GM12878 (cell line): ENCODE measurements at regions not wholly inside any gene's neighbourhood (a gene's known extent, or its start where the extent isn't known, plus 50 kb on each side); places are given as distances from the start of the nearest gene placed in this dataset.

Source experiments
- ATF7 ChIP-seq: fragments of 450-650 bp; IDR thresholded peaks from 2 replicates; pipeline ENCODE4 v1.6.1; 2016; ENCODE audit warnings: low read depth, mild to moderate bottlenecking
- BMI1 ChIP-seq: fragments of 450-650 bp; IDR thresholded peaks from 2 replicates; pipeline ENCODE4 v1.6.1; 2016; ENCODE audit warnings: mild to moderate bottlenecking, moderate library complexity, borderline replicate concordance
- CBFB ChIP-seq: IDR thresholded peaks from 2 replicates; pipeline ENCODE4 v1.6.1; 2016; ENCODE audit warnings: antibody characterized with exemption, low read depth
- CBX3 ChIP-seq: fragments of 200-600 bp; sonication (generic); IDR thresholded peaks from 2 replicates; pipeline ENCODE4 v1.6.1; 2016; ENCODE audit warnings: low read depth, borderline replicate concordance
- CHD2 ChIP-seq: IDR thresholded peaks from 2 replicates; pipeline ENCODE4 v1.6.1; 2011; ENCODE audit warnings: low read depth, low read length, improper control_type of control experiment, borderline replicate concordance
- CREM ChIP-seq: IDR thresholded peaks from 2 replicates; pipeline ENCODE4 v1.6.1; 2014; ENCODE audit warnings: antibody characterized with exemption, low read depth
- GATAD2B ChIP-seq: fragments of 450-650 bp; conservative IDR thresholded peaks from 2 replicates; pipeline ENCODE4 v1.6.1; 2017; ENCODE audit warnings: low read depth, mild to moderate bottlenecking, moderate library complexity
- NFYA ChIP-seq: IDR thresholded peaks from 2 replicates; pipeline ENCODE4 v1.6.1; 2011; ENCODE audit warnings: low read depth, mild to moderate bottlenecking, low read length, improper control_type of control experiment, borderline replicate concordance
- NFYB ChIP-seq: IDR thresholded peaks from 2 replicates; pipeline ENCODE4 v1.6.1; 2011; ENCODE audit warnings: low read depth, mild to moderate bottlenecking, low read length, improper control_type of control experiment, moderate library complexity; ENCODE audit not compliant: insufficient read depth
- NR2C1 ChIP-seq: fragments of 450-650 bp; IDR thresholded peaks from 2 replicates; pipeline ENCODE4 v1.6.1; 2017; ENCODE audit warnings: antibody characterized with exemption, mild to moderate bottlenecking, moderate library complexity
- POLR2AphosphoS5 ChIP-seq: IDR thresholded peaks from 2 replicates; pipeline ENCODE4 v1.6.1; 2011; ENCODE audit warnings: mild to moderate bottlenecking, low read length, inconsistent platforms
- POU2F2 ChIP-seq: IDR thresholded peaks from 3 replicates; pipeline ENCODE4 v1.6.1; 2011; ENCODE audit warnings: low read depth, mild to moderate bottlenecking, low read length, borderline replicate concordance
- SPI1 ChIP-seq: IDR thresholded peaks from 2 replicates; pipeline ENCODE4 v1.6.1; 2011; ENCODE audit warnings: low read depth, mild to moderate bottlenecking, low read length, moderate library complexity, borderline replicate concordance; ENCODE audit not compliant: insufficient read depth
- TAF1 ChIP-seq: IDR thresholded peaks from 2 replicates; pipeline ENCODE4 v1.6.1; 2011; ENCODE audit warnings: mild to moderate bottlenecking, low read depth, low read length, borderline replicate concordance
- YBX1 ChIP-seq: fragments of 450-650 bp; IDR thresholded peaks from 2 replicates; pipeline ENCODE4 v1.6.1; 2016; ENCODE audit warnings: antibody characterized with exemption
- ZNF217 ChIP-seq: fragments of 450-650 bp; IDR thresholded peaks from 2 replicates; pipeline ENCODE4 v1.6.1; 2017; ENCODE audit warnings: antibody characterized with exemption, mild to moderate bottlenecking
- ZNF622 ChIP-seq: fragments of 450-650 bp; IDR thresholded peaks from 2 replicates; pipeline ENCODE4 v1.6.1; 2017; ENCODE audit warnings: mild to moderate bottlenecking, inconsistent platforms
- TF ChIP-seq, protein P1 (sequence below): fragments of 450-650 bp; IDR thresholded peaks from 2 replicates; pipeline ENCODE4 v1.6.1; 2018; ENCODE audit warnings: borderline replicate concordance, mild to moderate bottlenecking; ENCODE audit not compliant: partially characterized antibody
- TF ChIP-seq, protein P2 (sequence below): fragments of 450-650 bp; IDR thresholded peaks from 2 replicates; pipeline ENCODE4 v1.6.1; 2018; ENCODE audit warnings: mild to moderate bottlenecking, low read depth, moderate library complexity; ENCODE audit not compliant: partially characterized antibody
- TF ChIP-seq, protein P3 (sequence below): IDR thresholded peaks from 2 replicates; pipeline ENCODE4 v1.6.1; 2012; ENCODE audit warnings: improper control_type of control experiment, low read depth, low read length; ENCODE audit not compliant: insufficient replicate concordance

DNA sequence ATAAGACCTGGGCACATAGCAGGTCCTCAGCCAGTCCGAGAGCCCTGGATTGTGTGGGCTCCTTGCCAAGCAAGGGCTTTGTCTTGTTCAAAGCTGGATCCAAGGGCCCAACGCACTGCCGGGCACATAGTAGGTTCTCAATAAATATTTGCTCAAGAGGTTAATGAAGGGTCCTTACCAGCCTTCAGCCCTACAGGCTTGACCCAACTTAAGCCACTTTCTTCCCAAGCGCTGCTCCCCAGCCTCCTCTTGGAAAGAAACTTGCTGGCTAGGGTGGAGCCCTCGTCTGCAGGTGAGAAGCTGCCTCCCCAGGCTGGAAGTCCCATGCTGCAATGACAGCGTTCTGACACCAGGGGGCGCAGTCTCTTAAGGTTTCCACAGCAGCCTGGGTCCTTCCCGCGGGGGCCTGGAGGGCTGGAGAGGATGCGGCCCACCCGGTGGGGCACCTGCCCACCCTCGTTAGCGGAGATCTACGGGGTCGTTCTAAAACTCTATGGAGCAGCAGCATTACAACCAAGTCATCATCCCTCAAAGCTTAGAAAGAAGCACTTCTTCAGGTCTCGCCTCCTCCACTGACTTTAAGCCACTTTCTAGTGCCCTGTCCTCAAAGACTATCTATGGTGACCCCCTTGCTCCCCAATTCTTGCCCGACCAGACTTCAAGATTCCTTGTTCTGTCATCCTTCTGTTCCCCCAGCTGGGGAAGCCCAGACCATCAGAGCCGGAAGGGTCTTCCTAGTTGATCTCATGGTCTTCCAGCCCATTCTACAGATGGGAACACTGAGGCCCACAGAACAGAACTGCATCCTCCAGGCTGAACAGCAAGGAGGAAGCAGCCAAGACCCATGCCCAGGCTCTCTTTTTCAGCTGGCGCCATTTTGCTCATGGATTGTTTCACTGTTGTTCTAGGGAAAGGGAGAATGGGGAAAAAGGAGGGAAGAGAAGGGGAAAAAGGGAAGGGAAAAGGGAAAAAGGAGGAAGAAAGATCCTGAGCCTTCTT, 115.4 kb downstream of the LHX2 start (continued):
- TF ChIP-seq NFYA (no peak), BMI1 (no peak), GATAD2B (no peak), POU2F2 (peak; percentile 39; the same call in 1 of the 3 replicates), YBX1 (no peak), CREM (no peak), ZNF217 (no peak; the same call in 1 of the 2 replicates), CHD2 (no peak), SPI1 (no peak), ZNF622 (no peak), NFYB (no peak), POLR2AphosphoS5 (no peak), CBX3 (no peak), ATF7 (no peak), CBFB (no peak), TAF1 (no peak), NR2C1 (no peak)
- TF ChIP-seq, protein P1, sequence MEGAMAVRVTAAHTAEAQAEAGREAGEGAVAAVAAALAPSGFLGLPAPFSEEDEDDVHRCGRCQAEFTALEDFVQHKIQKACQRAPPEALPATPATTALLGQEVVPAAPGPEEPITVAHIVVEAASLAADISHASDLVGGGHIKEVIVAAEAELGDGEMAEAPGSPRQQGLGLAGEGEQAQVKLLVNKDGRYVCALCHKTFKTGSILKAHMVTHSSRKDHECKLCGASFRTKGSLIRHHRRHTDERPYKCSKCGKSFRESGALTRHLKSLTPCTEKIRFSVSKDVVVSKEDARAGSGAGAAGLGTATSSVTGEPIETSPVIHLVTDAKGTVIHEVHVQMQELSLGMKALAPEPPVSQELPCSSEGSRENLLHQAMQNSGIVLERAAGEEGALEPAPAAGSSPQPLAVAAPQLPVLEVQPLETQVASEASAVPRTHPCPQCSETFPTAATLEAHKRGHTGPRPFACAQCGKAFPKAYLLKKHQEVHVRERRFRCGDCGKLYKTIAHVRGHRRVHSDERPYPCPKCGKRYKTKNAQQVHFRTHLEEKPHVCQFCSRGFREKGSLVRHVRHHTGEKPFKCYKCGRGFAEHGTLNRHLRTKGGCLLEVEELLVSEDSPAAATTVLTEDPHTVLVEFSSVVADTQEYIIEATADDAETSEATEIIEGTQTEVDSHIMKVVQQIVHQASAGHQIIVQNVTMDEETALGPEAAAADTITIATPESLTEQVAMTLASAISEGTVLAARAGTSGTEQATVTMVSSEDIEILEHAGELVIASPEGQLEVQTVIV: no peak
- TF ChIP-seq, protein P2, sequence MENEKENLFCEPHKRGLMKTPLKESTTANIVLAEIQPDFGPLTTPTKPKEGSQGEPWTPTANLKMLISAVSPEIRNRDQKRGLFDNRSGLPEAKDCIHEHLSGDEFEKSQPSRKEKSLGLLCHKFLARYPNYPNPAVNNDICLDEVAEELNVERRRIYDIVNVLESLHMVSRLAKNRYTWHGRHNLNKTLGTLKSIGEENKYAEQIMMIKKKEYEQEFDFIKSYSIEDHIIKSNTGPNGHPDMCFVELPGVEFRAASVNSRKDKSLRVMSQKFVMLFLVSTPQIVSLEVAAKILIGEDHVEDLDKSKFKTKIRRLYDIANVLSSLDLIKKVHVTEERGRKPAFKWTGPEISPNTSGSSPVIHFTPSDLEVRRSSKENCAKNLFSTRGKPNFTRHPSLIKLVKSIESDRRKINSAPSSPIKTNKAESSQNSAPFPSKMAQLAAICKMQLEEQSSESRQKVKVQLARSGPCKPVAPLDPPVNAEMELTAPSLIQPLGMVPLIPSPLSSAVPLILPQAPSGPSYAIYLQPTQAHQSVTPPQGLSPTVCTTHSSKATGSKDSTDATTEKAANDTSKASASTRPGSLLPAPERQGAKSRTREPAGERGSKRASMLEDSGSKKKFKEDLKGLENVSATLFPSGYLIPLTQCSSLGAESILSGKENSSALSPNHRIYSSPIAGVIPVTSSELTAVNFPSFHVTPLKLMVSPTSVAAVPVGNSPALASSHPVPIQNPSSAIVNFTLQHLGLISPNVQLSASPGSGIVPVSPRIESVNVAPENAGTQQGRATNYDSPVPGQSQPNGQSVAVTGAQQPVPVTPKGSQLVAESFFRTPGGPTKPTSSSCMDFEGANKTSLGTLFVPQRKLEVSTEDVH: no peak
- TF ChIP-seq, protein P3, sequence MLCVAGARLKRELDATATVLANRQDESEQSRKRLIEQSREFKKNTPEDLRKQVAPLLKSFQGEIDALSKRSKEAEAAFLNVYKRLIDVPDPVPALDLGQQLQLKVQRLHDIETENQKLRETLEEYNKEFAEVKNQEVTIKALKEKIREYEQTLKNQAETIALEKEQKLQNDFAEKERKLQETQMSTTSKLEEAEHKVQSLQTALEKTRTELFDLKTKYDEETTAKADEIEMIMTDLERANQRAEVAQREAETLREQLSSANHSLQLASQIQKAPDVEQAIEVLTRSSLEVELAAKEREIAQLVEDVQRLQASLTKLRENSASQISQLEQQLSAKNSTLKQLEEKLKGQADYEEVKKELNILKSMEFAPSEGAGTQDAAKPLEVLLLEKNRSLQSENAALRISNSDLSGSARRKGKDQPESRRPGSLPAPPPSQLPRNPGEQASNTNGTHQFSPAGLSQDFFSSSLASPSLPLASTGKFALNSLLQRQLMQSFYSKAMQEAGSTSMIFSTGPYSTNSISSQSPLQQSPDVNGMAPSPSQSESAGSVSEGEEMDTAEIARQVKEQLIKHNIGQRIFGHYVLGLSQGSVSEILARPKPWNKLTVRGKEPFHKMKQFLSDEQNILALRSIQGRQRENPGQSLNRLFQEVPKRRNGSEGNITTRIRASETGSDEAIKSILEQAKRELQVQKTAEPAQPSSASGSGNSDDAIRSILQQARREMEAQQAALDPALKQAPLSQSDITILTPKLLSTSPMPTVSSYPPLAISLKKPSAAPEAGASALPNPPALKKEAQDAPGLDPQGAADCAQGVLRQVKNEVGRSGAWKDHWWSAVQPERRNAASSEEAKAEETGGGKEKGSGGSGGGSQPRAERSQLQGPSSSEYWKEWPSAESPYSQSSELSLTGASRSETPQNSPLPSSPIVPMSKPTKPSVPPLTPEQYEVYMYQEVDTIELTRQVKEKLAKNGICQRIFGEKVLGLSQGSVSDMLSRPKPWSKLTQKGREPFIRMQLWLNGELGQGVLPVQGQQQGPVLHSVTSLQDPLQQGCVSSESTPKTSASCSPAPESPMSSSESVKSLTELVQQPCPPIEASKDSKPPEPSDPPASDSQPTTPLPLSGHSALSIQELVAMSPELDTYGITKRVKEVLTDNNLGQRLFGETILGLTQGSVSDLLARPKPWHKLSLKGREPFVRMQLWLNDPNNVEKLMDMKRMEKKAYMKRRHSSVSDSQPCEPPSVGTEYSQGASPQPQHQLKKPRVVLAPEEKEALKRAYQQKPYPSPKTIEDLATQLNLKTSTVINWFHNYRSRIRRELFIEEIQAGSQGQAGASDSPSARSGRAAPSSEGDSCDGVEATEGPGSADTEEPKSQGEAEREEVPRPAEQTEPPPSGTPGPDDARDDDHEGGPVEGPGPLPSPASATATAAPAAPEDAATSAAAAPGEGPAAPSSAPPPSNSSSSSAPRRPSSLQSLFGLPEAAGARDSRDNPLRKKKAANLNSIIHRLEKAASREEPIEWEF: no peak
